ENCODE measurements at regions not wholly inside any gene's neighbourhood (a gene's known extent, or its start where the extent isn't known, plus 50 kb on each side); places are given as distances from the start of the nearest gene placed in this dataset.

DNA sequence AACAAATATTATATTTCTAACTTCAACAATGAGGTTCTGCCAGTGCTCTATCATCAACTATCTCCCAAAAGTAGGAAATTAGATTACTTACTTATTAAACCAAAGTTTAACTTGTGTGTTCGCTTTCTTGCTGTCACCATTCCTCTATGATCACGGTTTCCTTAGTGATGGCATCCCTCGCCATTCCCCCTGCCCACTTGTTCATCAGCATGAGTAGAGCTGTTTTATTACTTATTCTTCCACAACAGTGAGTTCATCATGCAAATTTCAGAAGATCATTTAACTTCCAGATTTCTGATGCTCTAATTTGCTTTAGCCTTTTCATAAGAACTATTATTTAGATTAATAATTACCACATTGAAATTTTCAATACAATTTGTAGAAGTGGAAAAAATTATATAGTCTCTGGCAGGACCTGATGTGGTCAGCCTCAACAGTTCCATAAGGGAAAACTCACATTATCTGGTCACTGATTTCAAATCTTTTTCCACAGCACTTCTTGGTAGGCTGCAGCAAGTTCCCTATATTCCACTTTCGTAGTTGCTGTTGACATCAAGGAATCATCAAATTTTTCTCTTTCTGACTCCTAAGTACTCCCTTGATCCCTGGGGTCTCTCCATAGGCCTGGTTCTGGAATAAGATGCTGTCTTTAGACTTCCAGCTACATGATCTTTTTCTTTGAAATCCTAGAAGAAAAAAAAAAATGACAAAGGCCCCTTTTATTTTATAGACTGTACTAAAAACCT is 174.6 kb downstream of the RASSF9 start:
- no peak for DNase-seq (ENCODE audit: low read depth)
- no peak overlapping the region for H3K4me3 ChIP-seq (ENCODE audit: low read depth, low read length)
- no peak for TF ChIP-seq CTCF (IDR thresholded peaks at IDR 0.05; ENCODE audit: insufficient read depth, low read length)

DNA sequence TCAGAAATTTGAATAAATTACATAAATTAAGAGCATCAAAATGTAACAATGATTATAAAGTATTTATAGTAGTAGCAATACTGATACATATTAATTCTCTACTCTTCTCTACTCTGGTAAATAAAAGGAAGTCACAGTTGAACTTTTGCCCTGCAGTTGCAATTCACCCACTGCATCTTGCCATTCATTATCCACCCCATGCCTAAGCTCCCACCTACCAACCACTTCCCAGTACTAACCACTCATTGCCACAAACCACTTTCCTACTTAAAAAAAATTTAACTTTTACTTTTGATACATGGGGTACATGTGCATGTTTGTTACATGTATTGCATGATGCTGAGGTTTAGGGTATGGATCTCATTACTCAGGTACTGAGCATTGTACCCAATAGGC is 174.0 kb downstream of the RASSF9 start:
- TF ChIP-seq CTCF (IDR thresholded peaks at IDR 0.05; ENCODE audit: insufficient read depth, low read length) = no peak
- H3K4me3 ChIP-seq (ENCODE audit: low read depth, low read length) = no peak overlapping the region
- DNase-seq (ENCODE audit: low read depth) = no peak

DNA sequence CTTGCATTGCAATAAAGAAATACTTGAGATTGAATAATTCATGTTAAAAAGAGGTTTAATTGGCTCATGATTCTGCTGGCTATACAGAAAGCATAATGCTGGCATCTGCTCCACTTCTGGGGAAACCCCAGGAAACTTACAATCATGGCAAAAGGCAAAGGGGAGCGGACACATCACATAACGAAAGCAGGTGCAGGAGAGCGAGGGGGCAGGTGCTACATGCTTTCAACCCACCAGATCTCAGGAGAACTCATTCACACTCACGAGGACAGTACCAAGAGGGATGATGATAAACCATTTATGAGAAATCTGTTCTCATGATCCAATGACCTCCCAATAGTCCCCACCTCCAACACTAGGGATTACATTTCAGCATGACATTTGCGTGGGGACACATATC is 172.6 kb downstream of the RASSF9 start:
- H3K4me3 ChIP-seq (ENCODE audit: low read depth, low read length) = no peak overlapping the region
- no peak for TF ChIP-seq CTCF (IDR thresholded peaks at IDR 0.05; ENCODE audit: insufficient read depth, low read length)
- DNase-seq (ENCODE audit: low read depth) = no peak

GRCh38 chr12:85664429-85664828 is 171.8 kb downstream of the RASSF9 start:
- TF ChIP-seq CTCF (IDR thresholded peaks at IDR 0.05; ENCODE audit: insufficient read depth, low read length) = no peak
- DNase-seq (ENCODE audit: low read depth) = no peak
- no peak overlapping the region for H3K4me3 ChIP-seq (ENCODE audit: low read depth, low read length)

DNA sequence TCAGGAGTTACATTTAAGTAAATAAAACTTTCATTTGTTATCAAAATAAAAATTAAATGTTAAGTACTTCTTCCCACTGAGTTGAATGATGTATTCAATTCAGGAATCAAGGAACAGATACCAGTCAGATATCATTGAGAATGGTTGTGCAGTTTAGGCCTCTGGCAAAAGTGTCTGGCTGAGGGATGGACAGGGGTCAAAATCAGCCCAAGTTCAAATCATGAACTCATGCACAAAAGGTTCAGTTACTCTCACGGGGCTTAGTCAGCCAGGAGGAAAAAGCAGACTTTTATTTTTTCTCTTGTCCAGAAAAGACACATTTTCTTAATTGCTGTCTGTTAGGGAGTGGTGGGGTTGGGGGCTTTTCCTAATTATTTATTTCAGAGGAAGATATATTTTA is 166.3 kb downstream of the RASSF9 start:
- DNase-seq (ENCODE audit: low read depth) = no peak
- H3K4me3 ChIP-seq (ENCODE audit: low read depth, low read length) = no peak overlapping the region
- no peak for TF ChIP-seq CTCF (IDR thresholded peaks at IDR 0.05; ENCODE audit: insufficient read depth, low read length)

GRCh38 chr12:85672436-85672835 is 163.8 kb downstream of the RASSF9 start:
- H3K4me3 ChIP-seq (ENCODE audit: low read depth, low read length) = no peak overlapping the region

More at GRCh38 chr12:85672436-85672835, 163.8 kb downstream of the RASSF9 start:
- no peak for TF ChIP-seq CTCF (IDR thresholded peaks at IDR 0.05; ENCODE audit: insufficient read depth, low read length)
- DNase-seq (ENCODE audit: low read depth) = no peak
